GM12878 (cell line): ENCODE measurements at regions not wholly inside any gene's neighbourhood (a gene's known extent, or its start where the extent isn't known, plus 50 kb on each side); places are given as distances from the start of the nearest gene placed in this dataset.

Experiments used
- ATAC-seq: fragments of 200-7000 bp; cut with Tn5 transposase; 3 replicates; pipeline ENCODE4 v1.9.1; 2020; ENCODE audit warnings: mild to moderate bottlenecking, moderate library complexity
- BruUV-seq: library from RNA; stranded (reverse); fragments of 400-500 nt; replicated peaks from 2 replicates; lab custom pipeline; 2021; lab: Mats Ljungman, UMichigan
- CTCF ChIA-PET: fragments of 300-600 bp; sonication (Branson Sonifier 250); formaldehyde crosslinking; extraction: SDS; loops from one replicate; lab custom pipeline; 2021; ENCODE audit warnings: inconsistent platforms; lab: Yijun Ruan, JAX
- POLR2A ChIA-PET: fragments of 350-600 bp; formaldehyde crosslinking; extraction: SDS; loops from one replicate; lab custom pipeline; 2021; ENCODE audit warnings: inconsistent platforms; lab: Charles Lee
- RAD21 ChIA-PET: fragments of 300-600 bp; sonication (Branson Sonifier 250); formaldehyde crosslinking; loops from one replicate; lab custom pipeline; 2023; ENCODE audit warnings: antibody characterized with exemption; ENCODE audit not compliant: unreplicated experiment; lab: Charles Lee
- SMC1A ChIA-PET: fragments of 300-600 bp; sonication (Branson Sonifier 250); formaldehyde crosslinking; loops from one replicate; lab custom pipeline; 2023; ENCODE audit not compliant: unreplicated experiment, uncharacterized antibody; lab: Charles Lee
- DNase-seq: peaks from one replicate; pipeline ENCODE4 v3.0.0-alpha.2; 2011; ENCODE audit warnings: low read depth, low spot score
- FAIRE-seq: peaks from 3 replicates; lab custom pipeline; 2011; peaks lifted over from hg19 to GRCh38; lab: Jason Lieb, UNC
- H2AFZ ChIP-seq: 2 replicates; pipeline ENCODE4 v1.6.0; 2011; ENCODE audit warnings: low read depth, low read length, control low read depth; ENCODE audit not compliant: control insufficient read depth
- H3K27ac ChIP-seq: 2 replicates; pipeline ENCODE4 v1.5.1; 2011; ENCODE audit warnings: control low read depth; ENCODE audit not compliant: control insufficient read depth, insufficient read depth
- H3K27me3 ChIP-seq, 2 experiments: replicated peaks in 1 of 2; 2 replicates each; pipeline versions ENCODE4 v1.6.0 to v1.6.1; 2011; ENCODE audit warnings: low read length in 1 of 2; ENCODE audit not compliant: control insufficient read depth in 2 of 2, insufficient read depth in 2 of 2
- H3K36me3 ChIP-seq, 2 experiments: 2 replicates each; pipeline ENCODE4 v1.5.1; 2011; ENCODE audit warnings: low read length in 1 of 2; ENCODE audit not compliant: control insufficient read depth in 2 of 2, insufficient read depth in 2 of 2
- H3K4me1 ChIP-seq: 2 replicates; pipeline ENCODE4 v1.6.1; 2011; ENCODE audit warnings: mild to moderate bottlenecking, low read length, moderate library complexity, mixed read lengths; ENCODE audit not compliant: control insufficient read depth, insufficient read depth
- H3K4me2 ChIP-seq: 2 replicates; pipeline ENCODE4 v1.6.0; 2011; ENCODE audit warnings: control low read depth; ENCODE audit not compliant: control insufficient read depth, insufficient read depth
- H3K4me3 ChIP-seq: fragments of 200-600 bp; sonication (generic); 2 replicates; pipeline ENCODE4 v1.5.1; 2016
- H3K79me2 ChIP-seq: 2 replicates; pipeline ENCODE4 v1.6.0; 2011; ENCODE audit warnings: low read length; ENCODE audit not compliant: control insufficient read depth, insufficient read depth
- H3K9ac ChIP-seq: 2 replicates; pipeline ENCODE4 v1.8.0; 2011; ENCODE audit warnings: low read length, control low read depth, mixed read lengths; ENCODE audit not compliant: control insufficient read depth, insufficient read depth
- H3K9me3 ChIP-seq: replicated peaks from 3 replicates; pipeline ENCODE4 v1.5.1; 2011; ENCODE audit warnings: mild to moderate bottlenecking, low read length; ENCODE audit not compliant: control insufficient read depth, insufficient read depth
- H4K20me1 ChIP-seq: 2 replicates; pipeline ENCODE4 v1.6.0; 2011; ENCODE audit not compliant: control insufficient read depth, insufficient read depth
- ATF3 ChIP-seq: IDR thresholded peaks from 2 replicates; pipeline ENCODE4 v1.6.1; 2011; ENCODE audit warnings: low read depth, mild to moderate bottlenecking, low read length, moderate library complexity, borderline replicate concordance; ENCODE audit errors: extremely low read depth
- BCLAF1 ChIP-seq: fragments of 450-650 bp; IDR thresholded peaks from 2 replicates; pipeline ENCODE4 v1.6.1; 2017; ENCODE audit warnings: antibody characterized with exemption, mild to moderate bottlenecking, moderate library complexity
- CTCF ChIP-seq, 3 experiments: IDR thresholded peaks in 2 of 3; conservative IDR thresholded peaks in 1 of 3; 2 replicates each; pipeline ENCODE4 v1.5.1; 2011; ENCODE audit warnings: low read depth in 3 of 3, low read length in 3 of 3, mild to moderate bottlenecking in 3 of 3, control low read depth in 2 of 3, moderate library complexity in 2 of 3, inconsistent platforms in 1 of 3, mixed read lengths in 1 of 3; ENCODE audit not compliant: control insufficient read depth in 2 of 3, insufficient read depth in 1 of 3; ENCODE audit errors: extremely low read depth in 1 of 3
- ESRRA ChIP-seq: IDR thresholded peaks from 2 replicates; pipeline ENCODE4 v1.6.1; 2012; ENCODE audit warnings: mild to moderate bottlenecking, low read length, improper control_type of control experiment
- JUNB ChIP-seq: IDR thresholded peaks from 2 replicates; pipeline ENCODE4 v1.6.1; 2016; ENCODE audit warnings: antibody characterized with exemption, mild to moderate bottlenecking
- PML ChIP-seq: IDR thresholded peaks from 2 replicates; pipeline ENCODE4 v1.6.1; 2012; ENCODE audit warnings: low read length, inconsistent platforms
- RAD21 ChIP-seq: IDR thresholded peaks from 2 replicates; pipeline ENCODE4 v1.6.1; 2011; ENCODE audit warnings: mild to moderate bottlenecking, low read depth, low read length, moderate library complexity; ENCODE audit not compliant: insufficient read depth
- RAD51 ChIP-seq: fragments of 450-650 bp; IDR thresholded peaks from 2 replicates; pipeline ENCODE4 v1.6.1; 2016; ENCODE audit warnings: moderate library complexity, mild to moderate bottlenecking, inconsistent platforms
- SMC3 ChIP-seq: IDR thresholded peaks from 2 replicates; pipeline ENCODE4 v1.6.1; 2011; ENCODE audit warnings: low read length, improper control_type of control experiment, borderline replicate concordance
- SP1 ChIP-seq: IDR thresholded peaks from one replicate; pipeline ENCODE4 v1.6.1; 2011; ENCODE audit warnings: low read depth, low read length
- ZNF592 ChIP-seq: fragments of 450-650 bp; IDR thresholded peaks from 2 replicates; pipeline ENCODE4 v1.6.1; 2017; ENCODE audit warnings: mild to moderate bottlenecking, moderate library complexity
- ZSCAN29 ChIP-seq: fragments of 450-650 bp; IDR thresholded peaks from 2 replicates; pipeline ENCODE4 v1.6.1; 2017; ENCODE audit warnings: mild to moderate bottlenecking, moderate library complexity
- WGBS: methylation state at CpG from one replicate; pipeline ENCODE4 v1.1.6; 2016; ENCODE audit warnings: low lambda C conversion rate; ENCODE audit not compliant: insufficient replicate concordance, insufficient coverage; ENCODE audit errors: missing lambda C conversion rate; 5-methylcytosine and 5-hydroxymethylcytosine counted together
- in situ Hi-C: fragments of 300-500 bp; cut with MboI; formaldehyde crosslinking; loops from 9 replicates; pipeline ENCODE4 v1.14.3; 2018; ENCODE audit warnings: mixed read lengths
- intact Hi-C: fragments of 100-400 bp; cut with micrococcal nuclease; formaldehyde crosslinking; loops from one replicate; pipeline ENCODE4 v1.14.2; 2022; ENCODE audit not compliant: unreplicated experiment

- Histone ChIP-seq H2AFZ (no peak overlapping the region), H3K36me3 (no peaks in the 10 kb centered on the region), H4K20me1 (no peaks in the 10 kb centered on the region), H3K27ac (no peak overlapping the region), H3K4me2 (no peak overlapping the region), H3K79me2 (no peaks in the 10 kb centered on the region), H3K4me3 (no peak overlapping the region), H3K9me3 (no peaks in the 10 kb centered on the region; the same call in 2 of the 3 replicates), H3K27me3 (no peaks in the 10 kb centered on the region), H3K4me1 (no peaks in the 10 kb centered on the region), H3K9ac (no peak overlapping the region)
- SMC1A ChIA-PET = interaction anchor here (1.1 kb wide), 1 partner anchor 37 kb away, joined by 4 read pairs; no protein-coding TSS in a partner anchor
- POLR2A ChIA-PET = no interaction called here
- ATAC-seq = no peak
- BruUV-seq = no TSS peak
- intact Hi-C loops = no loop called here
- DNase-seq = no peak
- RAD21 ChIA-PET = no interaction called here
- in situ Hi-C loops = no loop called here
- CTCF ChIA-PET = interaction anchor here (0.7 kb wide), 1 partner anchor 203 kb away, joined by 3 read pairs; no protein-coding TSS in a partner anchor
- whole genome bisulfite sequencing = 36% methylated on average over 8 of the region's 8 CpGs
- FAIRE-seq = no peak
- TF ChIP-seq ZNF592 (no peak), SMC3 (0 out of 2 replicates have a peak, but pooled peaks have one; percentile 10), RAD51 (no peak), ESRRA (no peak), SP1 (no peak), ATF3 (no peak), CTCF (IDR thresholded peaks at IDR 0.05 in 2 of 3, conservative IDR thresholded peaks at IDR 0.05 in 1 of 3; ENCODE audit: control insufficient read depth in 2 of 3, extremely low read depth in 1 of 3, insufficient read depth in 1 of 3, low read depth in 3 of 3, low read length in 3 of 3) (peak in 2 of 3 experiments; percentile 11 to 28; a peak in 2 of 6 replicates), JUNB (no peak), BCLAF1 (no peak), RAD21 (peak; percentile 44), PML (no peak), ZSCAN29 (no peak)
Observed at GRCh38 chr14:97010491-97011160, 213.4 kb downstream of the VRK1 start.
